ENCODE measurements at regions not wholly inside any gene's neighbourhood (a gene's known extent, or its start where the extent isn't known, plus 50 kb on each side); places are given as distances from the start of the nearest gene placed in this dataset.

GRCh38 chr1:30425046-30425445, 298.3 kb downstream of the MATN1 start:
- Histone ChIP-seq H3K4me2 (ENCODE audit: low read length) (no peak overlapping the region), H4K20me1 (ENCODE audit: insufficient read depth) (no peaks in the 10 kb centered on the region), H3K4me1 (ENCODE audit: control insufficient read depth in 1 of 2, insufficient read depth in 2 of 2, low read length in 2 of 2) (peaks cover 0 to 5% of the 10 kb centered on the region in 2 experiments; a peak in 1 of 4 replicates), H2AFZ (ENCODE audit: low read depth, low read length, poor library complexity, severe bottlenecking) (no peak overlapping the region), H3K9ac (ENCODE audit: low read length) (no peak overlapping the region), H3K9me3 (ENCODE audit: control insufficient read depth in 1 of 2, insufficient read depth in 1 of 2, low read depth in 1 of 2, low read length in 2 of 2) (no peaks in the 10 kb centered on the region), H3K27me3 (ENCODE audit: insufficient read depth, low read length) (no peaks in the 10 kb centered on the region), H3K4me3 (replicated peaks in 1 of 2; ENCODE audit: low read depth in 1 of 2, low read length in 2 of 2) (no peak overlapping the region), H3K79me2 (ENCODE audit: insufficient read depth, low read length) (no peaks in the 10 kb centered on the region), H3K9me2 (ENCODE audit: insufficient read depth) (no peaks in the 10 kb centered on the region), H3K27ac (ENCODE audit: low read depth, low read length) (no peak overlapping the region), H3K36me3 (ENCODE audit: control insufficient read depth in 1 of 2, insufficient read depth in 2 of 2, low read length in 2 of 2) (no peaks in the 10 kb centered on the region)
- TF ChIP-seq CBX3 (IDR thresholded peaks at IDR 0.05; ENCODE audit: low read depth): no peak
- DNase-seq (ENCODE audit: low read depth, low spot score): no peak
- CTCF ChIA-PET: no interaction called here
- RAD21 ChIA-PET (ENCODE audit: low non-redundant PET in 1 of 2, low total read pairs in 2 of 2, uncharacterized antibody in 2 of 2, unreplicated experiment in 2 of 2): no interaction called here
- POLR2A ChIA-PET: no interaction called here
- no TSS peak for BruUV-seq (replicated peaks)
- no peak for ATAC-seq
- intact Hi-C loops (cut with micrococcal nuclease): no loop called here

- no peak overlapping the region for H3K9ac ChIP-seq (ENCODE audit: low read length)
Observed at GRCh38 chr1:30423570-30423969, 299.8 kb downstream of the MATN1 start.

More at GRCh38 chr1:30423570-30423969, 299.8 kb downstream of the MATN1 start:
- Histone ChIP-seq H4K20me1 (ENCODE audit: insufficient read depth) (no peaks in the 10 kb centered on the region), H3K4me2 (ENCODE audit: low read length) (no peak overlapping the region), H3K4me3 (replicated peaks in 1 of 2; ENCODE audit: low read depth in 1 of 2, low read length in 2 of 2) (no peak overlapping the region), H2AFZ (ENCODE audit: low read depth, low read length, poor library complexity, severe bottlenecking) (no peak overlapping the region), H3K9me3 (ENCODE audit: control insufficient read depth in 1 of 2, insufficient read depth in 1 of 2, low read depth in 1 of 2, low read length in 2 of 2) (no peaks in the 10 kb centered on the region), H3K36me3 (ENCODE audit: control insufficient read depth in 1 of 2, insufficient read depth in 2 of 2, low read length in 2 of 2) (no peaks in the 10 kb centered on the region), H3K79me2 (ENCODE audit: insufficient read depth, low read length) (no peaks in the 10 kb centered on the region), H3K27me3 (ENCODE audit: insufficient read depth, low read length) (no peaks in the 10 kb centered on the region), H3K9me2 (ENCODE audit: insufficient read depth) (no peaks in the 10 kb centered on the region), H3K27ac (ENCODE audit: low read depth, low read length) (no peak overlapping the region), H3K4me1 (ENCODE audit: control insufficient read depth in 1 of 2, insufficient read depth in 2 of 2, low read length in 2 of 2) (peaks cover 0 to 5% of the 10 kb centered on the region in 2 experiments; a peak in 1 of 4 replicates)
- ATAC-seq (no peak), DNase-seq (ENCODE audit: low read depth, low spot score) (no peak)
- no TSS peak for BruUV-seq (replicated peaks)
- ChIA-PET CTCF (no interaction called here), POLR2A (no interaction called here), RAD21 (ENCODE audit: low non-redundant PET in 1 of 2, low total read pairs in 2 of 2, uncharacterized antibody in 2 of 2, unreplicated experiment in 2 of 2) (no interaction called here)
- intact Hi-C loops (cut with micrococcal nuclease): no loop called here
- no peak for TF ChIP-seq RAD21 (IDR thresholded peaks at IDR 0.05; ENCODE audit: low read depth)
- no peak for TF ChIP-seq MAX (IDR thresholded peaks at IDR 0.05)
- TF ChIP-seq ZNF274 (IDR thresholded peaks at IDR 0.05; ENCODE audit: low read depth, low read length): no peak
- no peak for TF ChIP-seq FOSL1 (IDR thresholded peaks at IDR 0.05; ENCODE audit: low read depth)
- TF ChIP-seq POLR2A (IDR thresholded peaks at IDR 0.05; ENCODE audit: borderline replicate concordance, extremely low read depth, insufficient read depth, insufficient read length): no peak
- TF ChIP-seq ELF1 (IDR thresholded peaks at IDR 0.05; ENCODE audit: borderline replicate concordance, low read depth): no peak

Measured in HCT116 (cell line).